GM12874 (cell line): ENCODE measurements at regions not wholly inside any gene's neighbourhood (a gene's known extent, or its start where the extent isn't known, plus 50 kb on each side); places are given as distances from the start of the nearest gene placed in this dataset.

ENCODE experiments used
- CTCF ChIP-seq: IDR thresholded peaks from 2 replicates; pipeline ENCODE4 v1.5.1; 2011; ENCODE audit warnings: low read depth, mild to moderate bottlenecking, control low read depth, low read length, moderate library complexity; ENCODE audit not compliant: insufficient read depth

GRCh38 chr6:67768972-67769371 is 866.1 kb upstream of the ADGRB3 start:
- no peak for TF ChIP-seq CTCF

GRCh38 chr6:67766057-67766456 is 869.0 kb upstream of the ADGRB3 start:
- no peak for TF ChIP-seq CTCF

- no peak for TF ChIP-seq CTCF
These were observed 876.1 kb upstream of the ADGRB3 start for GRCh38 chr6:67759001-67759400.

GRCh38 chr6:67757465-67758033 is 877.5 kb upstream of the ADGRB3 start:
- no peak for TF ChIP-seq CTCF

GRCh38 chr6:67748521-67748920 is 886.6 kb upstream of the ADGRB3 start:
- TF ChIP-seq CTCF: no peak

GRCh38 chr6:67736816-67737215 is 898.3 kb upstream of the ADGRB3 start:
- TF ChIP-seq CTCF: no peak

- no peak for TF ChIP-seq CTCF
These were observed 898.9 kb upstream of the ADGRB3 start for GRCh38 chr6:67736161-67736560.
